T-helper 1 cell (primary cell): ENCODE measurements at regions not wholly inside any gene's neighbourhood (a gene's known extent, or its start where the extent isn't known, plus 50 kb on each side); places are given as distances from the start of the nearest gene placed in this dataset.
"Not testable (repeated sequence)": the region's sequence is repeated elsewhere in the genome, so short reads cannot be mapped to it uniquely, and the experiment has no call there.

Source experiments
- DNase-seq, 5 donors: peaks; one replicate each; pipeline ENCODE4 v3.0.0-alpha.2; 2012 to 2020

DNA sequence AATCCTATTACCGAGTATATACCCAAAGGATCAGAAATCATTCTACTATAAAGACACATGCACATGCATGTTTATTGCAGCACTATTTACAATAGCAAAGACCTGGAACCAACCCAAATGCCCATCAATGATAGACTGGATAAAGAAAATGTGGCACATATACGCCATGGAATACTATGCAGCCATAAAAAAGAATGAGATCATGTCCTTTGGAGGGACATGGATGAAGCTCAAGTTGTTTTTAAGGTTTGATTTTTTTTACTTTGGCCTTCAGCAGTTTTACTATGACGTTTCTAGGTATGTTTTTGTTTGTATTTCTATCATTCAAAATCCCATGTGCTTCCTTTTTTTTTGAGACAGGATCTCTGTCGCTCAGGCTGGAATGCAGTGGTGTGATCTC is 265.8 kb downstream of the SETD4 start:
- not testable (repeated sequence) for DNase-seq

GRCh38 chr21:35792569-35793305 is 267.6 kb downstream of the SETD4 start:
- no peak for DNase-seq

GRCh38 chr21:35791541-35792325 is 268.6 kb downstream of the SETD4 start:
- no peak for DNase-seq

DNA sequence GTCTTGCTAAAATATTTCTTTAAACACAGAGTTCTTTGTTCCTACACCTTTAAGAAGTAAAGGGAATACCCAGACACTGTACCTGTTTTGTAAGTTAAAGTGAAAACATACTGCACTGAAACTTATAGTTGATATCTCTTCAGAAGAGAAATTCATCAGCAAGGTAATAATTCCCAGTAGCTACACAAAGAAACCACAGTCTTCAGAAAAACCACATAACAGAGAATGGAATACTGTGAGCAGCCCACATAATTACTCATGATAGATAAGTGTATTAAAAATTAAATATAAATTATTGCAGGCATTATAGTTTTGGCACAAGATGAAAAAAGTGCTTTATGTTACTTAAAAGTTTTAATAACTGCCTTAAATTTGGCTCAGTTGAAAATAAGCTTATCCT is 276.6 kb downstream of the SETD4 start:
- no peak for DNase-seq

- DNase-seq: no peak
Observed at GRCh38 chr21:35782667-35783066, 277.7 kb downstream of the SETD4 start.

GRCh38 chr21:35780983-35781382 is 279.3 kb downstream of the SETD4 start:
- DNase-seq: no peak

GRCh38 chr21:35779690-35780570 is 280.4 kb downstream of the SETD4 start:
- DNase-seq: no peak

DNA sequence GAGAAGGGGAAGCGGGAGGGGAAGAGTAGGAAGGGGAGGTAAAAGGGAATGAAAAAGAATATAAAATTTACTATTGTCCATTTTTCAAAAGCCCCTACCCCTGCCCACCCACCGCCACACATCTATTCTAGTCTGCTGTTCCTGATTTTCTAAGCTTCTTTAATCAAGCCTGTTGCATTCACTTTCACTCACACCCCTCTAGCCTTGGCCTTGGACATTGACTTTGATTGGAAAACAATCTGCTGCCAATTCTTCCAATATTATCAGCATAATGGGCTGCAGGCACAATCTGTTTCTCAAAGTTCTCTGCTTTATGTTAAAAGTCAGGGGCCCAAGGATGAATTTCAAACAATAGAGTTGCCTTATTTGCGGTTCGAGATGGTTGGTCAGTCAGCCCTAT is 281.2 kb downstream of the SETD4 start:
- no peak for DNase-seq

DNA sequence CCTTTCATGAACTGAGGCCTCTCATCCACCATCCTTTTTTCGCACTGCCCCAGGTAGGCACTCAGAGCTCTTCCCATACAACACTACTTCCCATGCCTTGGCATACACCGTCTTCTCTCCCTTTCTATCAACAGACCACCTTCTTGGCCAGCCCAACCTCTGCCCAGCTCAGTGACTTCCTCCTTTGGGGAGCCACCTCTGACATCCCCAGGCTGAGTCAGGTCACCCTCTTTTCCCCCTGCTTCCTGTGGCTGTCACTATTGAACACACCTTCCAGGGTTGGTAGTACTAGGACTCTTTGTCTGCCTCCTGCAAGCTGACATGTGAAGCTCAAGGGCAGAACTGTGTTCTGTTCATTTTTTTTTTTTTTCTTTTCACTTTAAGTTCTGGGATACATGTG is 283.2 kb downstream of the SETD4 start:
- no peak for DNase-seq

DNA sequence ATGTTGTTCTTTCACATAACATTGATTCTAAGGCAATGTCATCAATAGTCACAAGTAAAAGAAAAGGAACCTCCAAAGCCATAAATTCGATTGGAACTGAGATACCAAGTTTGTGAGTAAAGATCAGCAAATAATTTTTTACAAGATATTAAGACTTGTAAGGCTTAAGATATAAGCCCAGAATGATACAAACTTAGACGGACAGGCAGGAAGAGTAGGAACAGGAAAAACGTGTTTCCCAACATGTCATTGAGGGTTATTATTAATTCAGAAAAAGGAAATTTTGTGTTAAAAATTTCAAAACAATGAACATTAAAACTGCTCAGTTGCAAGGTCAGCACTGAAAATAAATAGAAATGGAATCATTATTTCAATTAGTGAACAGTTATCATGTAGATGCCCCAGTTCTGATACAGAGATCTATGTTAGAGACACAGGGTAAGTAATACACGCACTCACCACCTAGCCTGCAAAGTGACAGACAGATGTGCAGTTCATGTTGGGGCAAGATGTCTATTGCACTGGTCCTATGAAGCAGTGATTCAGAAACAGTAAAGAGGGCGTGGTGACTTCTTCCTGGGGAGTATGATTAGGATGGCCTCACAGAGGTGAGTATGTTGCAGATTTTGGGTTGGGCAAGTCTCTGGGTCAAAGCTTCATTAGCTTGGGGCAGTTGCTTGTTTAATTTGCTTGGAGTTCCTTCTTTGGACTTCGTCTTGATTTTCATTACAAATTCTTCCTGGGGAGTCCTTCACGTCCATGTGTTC is 284.4 kb downstream of the SETD4 start:
- DNase-seq: no peak

- no peak for DNase-seq
Observed at GRCh38 chr21:35770101-35770945, 290.0 kb downstream of the SETD4 start.

DNA sequence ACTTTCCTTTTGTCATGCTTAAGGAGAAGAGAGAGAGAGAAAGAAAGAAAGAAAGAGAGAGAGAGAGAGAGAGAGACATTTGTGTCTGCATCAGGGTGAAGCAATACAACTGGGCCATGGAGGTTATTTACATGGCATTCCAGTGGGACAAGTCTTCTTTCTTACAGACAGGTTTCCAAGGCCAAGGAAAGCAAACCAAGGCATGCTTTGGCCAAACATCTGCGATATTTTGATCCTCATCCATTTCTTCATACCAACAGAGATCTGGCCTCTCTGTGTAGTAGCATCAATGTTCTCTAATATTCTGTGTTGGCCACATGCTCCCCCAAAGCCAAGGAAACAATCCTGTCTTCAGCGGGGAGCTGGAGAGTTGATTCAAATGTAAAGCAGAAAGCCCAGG is 292.1 kb downstream of the SETD4 start:
- DNase-seq: no peak

DNA sequence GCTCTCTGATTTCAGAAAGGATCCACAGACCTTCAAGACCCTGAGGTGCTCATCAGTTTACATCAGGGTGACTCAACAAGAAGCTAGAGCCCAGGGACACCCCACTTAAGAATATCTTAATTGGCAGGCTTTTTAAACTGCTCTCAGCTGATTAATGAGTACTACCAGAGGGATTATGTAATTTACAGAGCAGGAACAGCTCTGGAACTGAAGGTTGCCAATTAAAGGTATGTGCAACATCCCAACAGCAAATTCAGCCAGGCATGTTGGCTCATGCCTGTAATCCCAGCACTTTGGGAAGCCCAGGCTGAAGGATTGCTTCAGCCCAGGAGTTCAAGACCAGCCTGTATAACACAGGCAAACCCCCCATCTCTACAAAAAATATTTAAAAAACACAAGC is 295.7 kb downstream of the SETD4 start:
- no peak for DNase-seq

DNA sequence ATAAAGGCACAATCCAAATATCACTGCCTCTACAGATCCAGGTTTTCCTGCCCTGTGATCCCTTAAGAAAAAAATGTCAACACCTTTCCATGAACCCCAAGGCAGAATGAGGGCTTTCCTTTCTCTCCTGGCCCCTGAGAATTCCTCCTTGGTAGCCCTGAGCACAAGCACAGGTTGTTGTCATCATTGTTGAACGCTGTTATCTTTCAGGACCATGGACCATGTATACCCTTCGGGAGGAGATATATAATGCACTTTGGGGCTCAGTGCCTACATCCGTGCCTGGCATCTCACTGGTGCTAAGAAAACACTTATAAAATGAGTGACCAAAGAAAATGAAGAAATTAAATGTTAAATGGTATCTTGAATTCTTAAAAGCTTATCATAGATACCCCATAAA is 296.2 kb downstream of the SETD4 start:
- no peak for DNase-seq

DNA sequence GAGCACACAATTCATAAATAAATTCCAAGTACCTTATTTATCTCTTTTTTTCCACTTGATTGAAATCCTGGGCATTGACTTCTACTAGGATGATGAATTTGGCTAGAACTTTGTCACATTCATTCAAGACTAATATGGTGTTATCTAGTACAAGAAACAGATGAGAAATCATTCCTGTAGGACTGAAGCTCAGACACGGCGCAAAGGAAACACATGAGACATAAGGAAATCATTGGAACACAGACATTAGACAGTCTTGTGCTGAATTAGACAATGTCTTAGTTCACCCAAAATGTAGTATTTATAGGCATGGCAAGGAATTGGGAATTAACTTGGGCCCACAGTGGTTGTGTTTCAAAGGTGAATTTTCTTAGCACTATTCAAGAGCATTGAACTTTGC is 305.7 kb downstream of the SETD4 start:
- DNase-seq: no peak

DNA sequence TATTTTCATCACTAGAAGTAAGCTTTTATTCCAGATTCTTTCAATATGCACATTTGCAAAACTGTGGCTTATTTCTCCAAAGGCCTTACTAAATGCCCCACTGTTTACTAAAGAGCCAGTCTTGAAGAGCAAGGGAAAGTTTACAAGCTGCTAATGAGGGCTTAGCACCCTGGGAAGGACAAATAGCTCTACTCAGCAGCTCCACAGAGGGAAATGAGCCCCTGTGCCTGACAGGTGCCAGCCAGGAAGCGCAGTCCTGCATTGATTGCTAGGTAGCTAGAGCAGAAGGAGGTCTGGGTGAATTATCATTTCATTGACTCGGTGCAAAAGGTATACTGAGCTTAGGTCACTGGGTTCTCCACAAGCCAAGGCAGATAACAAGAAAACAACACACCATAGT is 307.0 kb downstream of the SETD4 start:
- DNase-seq: no peak

GRCh38 chr21:35751171-35751570 is 309.2 kb downstream of the SETD4 start:
- DNase-seq: no peak

GRCh38 chr21:35749904-35750303 is 310.4 kb downstream of the SETD4 start:
- no peak for DNase-seq

DNA sequence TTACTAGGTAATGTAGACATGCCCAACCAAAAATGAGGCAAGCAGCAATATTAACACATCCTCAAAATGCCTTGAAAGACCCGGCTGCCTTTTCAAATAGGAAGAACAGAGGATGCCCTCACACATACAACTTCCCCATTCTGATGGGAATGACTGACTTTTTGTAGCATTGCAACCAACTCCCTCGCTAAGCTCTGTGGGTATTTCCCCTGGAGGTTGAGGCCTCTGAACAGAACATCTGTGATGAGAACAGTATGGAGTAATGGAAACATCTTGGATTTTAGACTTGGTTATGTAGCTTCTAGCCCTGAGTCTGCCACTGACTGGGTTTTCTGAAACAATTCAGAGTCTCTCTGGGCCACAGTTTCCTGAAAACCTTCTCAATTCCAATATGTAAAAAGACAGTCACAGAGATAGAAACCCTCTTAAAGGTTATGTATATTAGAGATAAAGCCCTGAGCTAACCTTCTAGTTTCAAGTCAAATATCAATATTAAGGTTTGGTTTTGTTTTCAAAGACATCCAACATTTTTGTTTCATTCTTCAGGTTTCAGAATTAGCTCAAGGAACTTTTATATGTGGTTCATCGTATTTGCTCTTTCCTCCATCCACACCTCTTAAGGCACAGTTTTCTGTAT is 311.5 kb downstream of the SETD4 start:
- no peak for DNase-seq

DNA sequence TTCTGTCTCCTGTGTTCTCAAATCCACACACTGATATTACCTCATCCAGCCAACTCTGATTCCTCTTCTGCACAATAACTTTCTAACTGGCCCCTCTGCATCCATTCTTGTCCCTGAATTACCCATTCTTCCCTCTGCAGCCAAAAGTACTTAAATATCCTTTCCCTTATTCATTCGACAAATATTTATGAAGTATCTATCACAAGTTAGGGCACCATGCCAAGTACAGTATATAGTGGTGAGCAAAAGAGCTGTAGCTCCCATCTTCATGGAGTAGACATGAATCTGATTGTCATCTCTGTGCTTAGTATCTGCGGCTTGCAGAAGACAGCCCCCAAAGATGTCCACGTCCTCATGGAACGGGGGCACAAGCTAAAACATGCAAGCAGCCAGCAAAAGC is 316.8 kb downstream of the SETD4 start:
- DNase-seq: no peak

DNA sequence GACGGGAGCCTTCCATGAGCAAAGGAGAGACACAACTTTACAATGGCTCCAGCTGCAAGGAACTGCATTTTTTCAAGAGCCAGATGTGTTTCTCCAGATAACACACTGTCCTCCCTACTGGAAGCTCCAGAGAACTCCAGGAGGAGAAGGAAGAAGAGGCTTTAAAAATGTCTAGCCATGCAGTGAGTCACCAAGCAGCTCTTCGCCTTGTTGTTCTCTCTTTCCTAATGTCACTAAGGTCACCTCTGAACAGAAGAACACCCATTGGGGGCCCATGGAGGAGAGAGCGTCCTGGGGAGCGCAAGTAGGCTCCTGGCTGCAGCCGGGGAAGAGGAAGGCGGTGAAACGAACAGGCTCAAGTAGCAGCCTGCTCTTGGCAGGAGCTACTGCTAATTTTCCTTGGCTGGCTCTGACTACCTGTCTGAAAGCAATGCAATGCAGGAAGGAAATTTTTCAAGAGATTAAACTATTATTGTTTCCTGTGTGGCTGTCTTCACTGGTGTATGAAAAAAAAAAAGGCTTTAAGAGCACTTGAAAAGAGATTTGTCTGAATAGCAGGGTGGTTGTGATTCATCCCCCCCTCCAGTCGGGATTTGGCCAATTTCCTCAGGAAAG is 321.9 kb downstream of the SETD4 start:
- no peak for DNase-seq
